IMR-90 (cell line): ENCODE measurements at regions not wholly inside any gene's neighbourhood (a gene's known extent, or its start where the extent isn't known, plus 50 kb on each side); places are given as distances from the start of the nearest gene placed in this dataset.
"Not testable (repeated sequence)": the region's sequence is repeated elsewhere in the genome, so short reads cannot be mapped to it uniquely, and the experiment has no call there.

ENCODE experiments used
- ATAC-seq: fragments of 200-7000 bp; cut with Tn5 transposase; 2 replicates; pipeline ENCODE4 v1.9.1; 2020; ENCODE audit warnings: low read depth, mild to moderate bottlenecking, moderate library complexity
- BruUV-seq: library from RNA; stranded (reverse); fragments of 400-500 nt; replicated peaks from 2 replicates; lab custom pipeline; 2021; lab: Mats Ljungman, UMichigan
- CTCF ChIA-PET: fragments of 300-600 bp; formaldehyde crosslinking; extraction: SDS; loops from one replicate; lab custom pipeline; 2021; ENCODE audit warnings: antibody characterized with exemption; lab: Yijun Ruan, JAX
- POLR2A ChIA-PET: fragments of 300-600 bp; sonication (Branson Sonifier 250); formaldehyde crosslinking; loops from one replicate; lab custom pipeline; 2022; ENCODE audit warnings: antibody characterized with exemption; ENCODE audit not compliant: unreplicated experiment; lab: Charles Lee
- DNase-seq: peaks from one replicate; pipeline ENCODE4 v3.0.0; 2013
- H2AFZ ChIP-seq: replicated peaks from 2 replicates; pipeline ENCODE3; 2013; ENCODE audit warnings: low read length, mild to moderate bottlenecking; ENCODE audit not compliant: poor library complexity
- H2AK5ac ChIP-seq: 2 replicates; pipeline ENCODE4 v1.6.1; 2013; ENCODE audit warnings: low read depth, low read length, inconsistent platforms
- H2AK9ac ChIP-seq: replicated peaks from 2 replicates; pipeline ENCODE3; 2013; ENCODE audit warnings: mild to moderate bottlenecking, low read depth, low read length, moderate library complexity; ENCODE audit not compliant: poor library complexity
- H2BK120ac ChIP-seq: 2 replicates; pipeline ENCODE4 v1.6.1; 2013; ENCODE audit warnings: low read depth, low read length, inconsistent platforms
- H2BK15ac ChIP-seq: 3 replicates; pipeline ENCODE4 v1.6.1; 2013; ENCODE audit warnings: low read depth, low read length, inconsistent platforms
- H2BK20ac ChIP-seq: 2 replicates; pipeline ENCODE4 v1.6.1; 2013; ENCODE audit warnings: low read depth, mild to moderate bottlenecking, inconsistent platforms, low read length, moderate library complexity
- H2BK5ac ChIP-seq: 2 replicates; pipeline ENCODE4 v1.6.1; 2013; ENCODE audit warnings: mild to moderate bottlenecking, low read depth, low read length, inconsistent platforms; ENCODE audit not compliant: poor library complexity, severe bottlenecking
- H3K14ac ChIP-seq: replicated peaks from 2 replicates; pipeline ENCODE4 v1.6.1; 2013; ENCODE audit warnings: low read depth, low read length, inconsistent platforms
- H3K18ac ChIP-seq: 2 replicates; pipeline ENCODE4 v1.6.1; 2013; ENCODE audit warnings: low read depth, low read length, control low read depth
- H3K23ac ChIP-seq: 2 replicates; pipeline ENCODE4 v1.6.1; 2013; ENCODE audit warnings: low read depth, low read length, inconsistent platforms
- H3K27ac ChIP-seq: 2 replicates; pipeline ENCODE4 v1.5.1; 2013; ENCODE audit warnings: mild to moderate bottlenecking, control low read depth, low read length; ENCODE audit not compliant: insufficient read depth
- H3K27me3 ChIP-seq: 2 replicates; pipeline ENCODE4 v1.6.1; 2013; ENCODE audit warnings: low read length; ENCODE audit not compliant: control insufficient read depth, insufficient read depth
- H3K36me3 ChIP-seq: 2 replicates; pipeline ENCODE4 v1.6.1; 2013; ENCODE audit warnings: low read length, mixed read lengths; ENCODE audit not compliant: control insufficient read depth, insufficient read depth
- H3K4ac ChIP-seq: 2 replicates; pipeline ENCODE4 v1.6.1; 2013; ENCODE audit warnings: low read depth, low read length, inconsistent platforms
- H3K4me1 ChIP-seq: 2 replicates; pipeline ENCODE4 v1.6.1; 2013; ENCODE audit warnings: low read length, mixed read lengths; ENCODE audit not compliant: control insufficient read depth, insufficient read depth
- H3K4me2 ChIP-seq: 2 replicates; pipeline ENCODE4 v1.6.1; 2013; ENCODE audit warnings: low read depth, mild to moderate bottlenecking, control low read depth, low read length, moderate library complexity
- H3K4me3 ChIP-seq: 2 replicates; pipeline ENCODE4 v1.5.1; 2013; ENCODE audit warnings: low read depth, mild to moderate bottlenecking, control low read depth, low read length, moderate library complexity; ENCODE audit not compliant: insufficient read depth
- H3K56ac ChIP-seq: 2 replicates; pipeline ENCODE4 v1.6.1; 2013; ENCODE audit warnings: low read length, inconsistent platforms; ENCODE audit not compliant: insufficient read depth; ENCODE audit errors: extremely low read depth
- H3K79me1 ChIP-seq, 2 experiments: 2 replicates each; pipeline ENCODE4 v1.6.1; 2013; ENCODE audit warnings: low read length in 2 of 2, inconsistent platforms in 1 of 2, low read depth in 1 of 2
- H3K9ac ChIP-seq: 2 replicates; pipeline ENCODE4 v1.6.1; 2013; ENCODE audit warnings: low read depth, low read length, control low read depth
- H3K9me1 ChIP-seq: 2 replicates; pipeline ENCODE4 v1.6.1; 2013; ENCODE audit warnings: low read length, inconsistent platforms; ENCODE audit not compliant: insufficient read depth
- H3K9me3 ChIP-seq: 2 replicates; pipeline ENCODE4 v1.6.1; 2013; ENCODE audit warnings: low read length; ENCODE audit not compliant: control insufficient read depth, insufficient read depth
- H4K20me1 ChIP-seq: 2 replicates; pipeline ENCODE4 v1.6.1; 2013; ENCODE audit warnings: low read length, inconsistent platforms; ENCODE audit not compliant: insufficient read depth
- H4K5ac ChIP-seq: 2 replicates; pipeline ENCODE4 v1.6.1; 2013; ENCODE audit warnings: mild to moderate bottlenecking, low read depth, low read length, control low read depth
- H4K8ac ChIP-seq, 2 experiments: 2 replicates each; pipeline ENCODE4 v1.6.1; 2013; ENCODE audit warnings: low read depth in 2 of 2, low read length in 2 of 2, control low read depth in 1 of 2, inconsistent platforms in 1 of 2
- H4K91ac ChIP-seq: 2 replicates; pipeline ENCODE4 v1.6.1; 2013; ENCODE audit warnings: low read depth, low read length, inconsistent platforms; ENCODE audit not compliant: insufficient read depth
- WGBS, 2 experiments: methylation state at CpG; one replicate each; pipeline versions ENCODE4 v1.1.5 to v1.1.7; 2013; ENCODE audit warnings: missing lambda C conversion rate in 2 of 2; ENCODE audit not compliant: insufficient read length in 1 of 2; ENCODE audit errors: extremely low coverage in 2 of 2; 5-methylcytosine and 5-hydroxymethylcytosine counted together
- dilution Hi-C: fragments of 300-500 bp; cut with HindIII; formaldehyde crosslinking; loops from one replicate; pipeline ENCODE4 v1.14.3; 2018; ENCODE audit warnings: low sequenced_read_pairs; ENCODE audit not compliant: unreplicated experiment
- in situ Hi-C: fragments of 300-500 bp; cut with MboI; formaldehyde crosslinking; loops from 3 replicates; pipeline ENCODE4 v1.14.3; 2019; ENCODE audit warnings: low sequenced_read_pairs, inconsistent platforms, mixed read lengths
- intact Hi-C: fragments of 100-400 bp; cut with micrococcal nuclease; formaldehyde crosslinking; loops from 2 replicates; pipeline ENCODE4 v1.10.0; 2022

DNA sequence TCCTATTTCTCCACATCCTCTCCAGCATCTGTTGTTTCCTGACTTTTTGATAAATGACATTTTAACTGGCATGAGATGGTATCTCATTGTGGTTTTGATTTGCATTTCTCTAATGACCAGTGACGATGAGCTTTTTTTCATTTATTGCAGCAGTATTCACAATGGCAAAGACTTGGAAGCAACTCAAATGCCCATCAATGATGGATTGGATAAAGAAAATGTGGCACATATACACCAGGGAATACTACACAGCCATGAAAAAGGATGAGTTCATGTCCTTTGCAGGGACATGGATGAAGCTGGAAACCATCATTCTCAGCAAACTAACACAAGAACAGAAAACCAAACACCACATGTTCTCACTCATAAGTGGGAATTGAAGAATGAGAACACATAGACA, 329.0 kb upstream of the DAB2 start:
- H2AK5ac ChIP-seq, H3K27ac ChIP-seq, POLR2A ChIA-PET, H3K27me3 ChIP-seq, H3K4ac ChIP-seq, H2AK9ac ChIP-seq, H3K36me3 ChIP-seq, BruUV-seq, H3K4me1 ChIP-seq, CTCF ChIA-PET, H2BK5ac ChIP-seq, H3K23ac ChIP-seq, H3K4me2 ChIP-seq, H3K18ac ChIP-seq, H3K79me1 ChIP-seq, H3K9me1 ChIP-seq, ATAC-seq, H3K56ac ChIP-seq, intact Hi-C loops, H2BK15ac ChIP-seq, H4K20me1 ChIP-seq, H3K14ac ChIP-seq, H4K8ac ChIP-seq, H3K9me3 ChIP-seq, dilution Hi-C loops, H3K4me3 ChIP-seq, H2AFZ ChIP-seq, H4K5ac ChIP-seq, H4K91ac ChIP-seq, H3K9ac ChIP-seq, H2BK20ac ChIP-seq, H2BK120ac ChIP-seq, DNase-seq: not testable (repeated sequence)
- WGBS, 2 experiments, result no CpG with 5 or more reads among the region's 1 CpG
- in situ Hi-C loops, result loop anchor here (25.0 kb wide), 1 partner anchor 366 kb away; no protein-coding TSS in a partner anchor
